KMS-11 (cell line): ENCODE measurements at regions not wholly inside any gene's neighbourhood (a gene's known extent, or its start where the extent isn't known, plus 50 kb on each side); places are given as distances from the start of the nearest gene placed in this dataset.

Experiments
- H2AFZ ChIP-seq: fragments of 200-600 bp; sonication (generic); 2 replicates; pipeline ENCODE4 v1.6.1; 2016; ENCODE audit warnings: antibody characterized with exemption, mixed run types, low read depth
- H3K27ac ChIP-seq: fragments of 200-600 bp; sonication (generic); 2 replicates; pipeline ENCODE4 v1.6.1; 2016; ENCODE audit warnings: mild to moderate bottlenecking, mixed run types
- H3K27me3 ChIP-seq: fragments of 200-600 bp; sonication (generic); 2 replicates; pipeline ENCODE4 v1.6.1; 2017; ENCODE audit warnings: mild to moderate bottlenecking, low read depth, mixed run types, moderate library complexity; ENCODE audit not compliant: insufficient read depth
- H3K36me3 ChIP-seq: fragments of 200-600 bp; sonication (generic); 2 replicates; pipeline ENCODE4 v1.6.1; 2017; ENCODE audit warnings: mild to moderate bottlenecking, mixed run types; ENCODE audit not compliant: insufficient read depth
- H3K4me1 ChIP-seq: fragments of 200-600 bp; sonication (generic); 2 replicates; pipeline ENCODE4 v1.6.1; 2016; ENCODE audit warnings: mild to moderate bottlenecking, low read depth, mixed run types; ENCODE audit not compliant: poor library complexity, severe bottlenecking
- H3K4me2 ChIP-seq: fragments of 200-600 bp; sonication (generic); 2 replicates; pipeline ENCODE4 v1.7.0; 2016; ENCODE audit warnings: mild to moderate bottlenecking, mixed run types
- H3K4me3 ChIP-seq: fragments of 200-600 bp; sonication (generic); IDR thresholded peaks from 2 replicates; pipeline ENCODE4 v1.6.1; 2017; ENCODE audit warnings: low read depth, low read length, mixed read lengths; ENCODE audit not compliant: insufficient read depth
- H3K79me2 ChIP-seq: fragments of 200-600 bp; sonication (generic); 2 replicates; pipeline ENCODE4 v1.6.1; 2016; ENCODE audit warnings: low read depth, mixed run types; ENCODE audit not compliant: insufficient read depth
- H3K9ac ChIP-seq: fragments of 200-600 bp; sonication (generic); 2 replicates; pipeline ENCODE4 v1.6.1; 2016; ENCODE audit warnings: mild to moderate bottlenecking, mixed run types
- H4K20me1 ChIP-seq: fragments of 200-600 bp; sonication (generic); 2 replicates; pipeline ENCODE4 v1.6.1; 2016; ENCODE audit warnings: mild to moderate bottlenecking, mixed run types; ENCODE audit not compliant: insufficient read depth
- CTCF ChIP-seq: fragments of 200-600 bp; sonication (generic); conservative IDR thresholded peaks from 2 replicates; pipeline ENCODE4 v1.6.1; 2017; ENCODE audit warnings: low read depth, mild to moderate bottlenecking, antibody characterized with exemption, low read length, moderate library complexity, mixed read lengths

GRCh38 chr6:71545905-71546304, 257.3 kb downstream of the OGFRL1 start:
- H3K27ac ChIP-seq, result no peak overlapping the region
- no peak overlapping the region for H2AFZ ChIP-seq
- H3K4me1 ChIP-seq, result no peaks in the 10 kb centered on the region
- no peak overlapping the region for H3K9ac ChIP-seq
- H3K4me3 ChIP-seq, result no peak overlapping the region
- no peaks in the 10 kb centered on the region for H4K20me1 ChIP-seq
- H3K36me3 ChIP-seq, result no peaks in the 10 kb centered on the region
- TF ChIP-seq CTCF, result no peak
- no peaks in the 10 kb centered on the region for H3K27me3 ChIP-seq
- H3K79me2 ChIP-seq, result no peaks in the 10 kb centered on the region
- no peak overlapping the region for H3K4me2 ChIP-seq

GRCh38 chr6:71551798-71552197, 263.2 kb downstream of the OGFRL1 start:
- Histone ChIP-seq H2AFZ (no peak overlapping the region), H4K20me1 (no peaks in the 10 kb centered on the region), H3K9ac (no peak overlapping the region), H3K36me3 (no peaks in the 10 kb centered on the region), H3K4me2 (no peak overlapping the region), H3K4me1 (no peaks in the 10 kb centered on the region), H3K79me2 (no peaks in the 10 kb centered on the region), H3K27ac (no peak overlapping the region), H3K4me3 (no peak overlapping the region), H3K27me3 (no peaks in the 10 kb centered on the region)
- no peak for TF ChIP-seq CTCF

GRCh38 chr6:71556141-71556540, 267.5 kb downstream of the OGFRL1 start:
- Histone ChIP-seq H3K27ac (no peak overlapping the region), H3K79me2 (no peaks in the 10 kb centered on the region), H3K4me1 (no peaks in the 10 kb centered on the region), H3K9ac (no peak overlapping the region), H2AFZ (no peak overlapping the region), H3K27me3 (no peaks in the 10 kb centered on the region), H3K4me2 (no peak overlapping the region), H4K20me1 (no peaks in the 10 kb centered on the region), H3K4me3 (no peak overlapping the region), H3K36me3 (no peaks in the 10 kb centered on the region)
- TF ChIP-seq CTCF, result no peak

GRCh38 chr6:71558974-71559373, 270.4 kb downstream of the OGFRL1 start:
- no peaks in the 10 kb centered on the region for H3K79me2 ChIP-seq

More at GRCh38 chr6:71558974-71559373, 270.4 kb downstream of the OGFRL1 start:
- Histone ChIP-seq H3K27me3 (no peaks in the 10 kb centered on the region), H2AFZ (no peak overlapping the region), H3K27ac (no peak overlapping the region), H3K9ac (no peak overlapping the region), H3K4me1 (no peaks in the 10 kb centered on the region), H3K4me3 (no peak overlapping the region), H4K20me1 (no peaks in the 10 kb centered on the region), H3K4me2 (no peak overlapping the region), H3K36me3 (no peaks in the 10 kb centered on the region)
- no peak for TF ChIP-seq CTCF
